ENCODE measurements at regions not wholly inside any gene's neighbourhood (a gene's known extent, or its start where the extent isn't known, plus 50 kb on each side); places are given as distances from the start of the nearest gene placed in this dataset.

- DNase-seq (ENCODE audit: low read depth, low spot score): no peak
Observed at GRCh38 chr6:153645326-153645725, 393.7 kb upstream of the OPRM1 start.

- DNase-seq (ENCODE audit: low read depth, low spot score): no peak
Observed at GRCh38 chr6:153644000-153644399, 395.0 kb upstream of the OPRM1 start.

GRCh38 chr6:153634416-153634815 lies 404.6 kb upstream of the OPRM1 start:
- no peak for DNase-seq (ENCODE audit: low read depth, low spot score)

- DNase-seq (ENCODE audit: low read depth, low spot score): no peak
Observed at GRCh38 chr6:153625089-153625488, 414.0 kb upstream of the OPRM1 start.

GRCh38 chr6:153624528-153624927 lies 414.5 kb upstream of the OPRM1 start:
- DNase-seq (ENCODE audit: low read depth, low spot score): no peak

DNA sequence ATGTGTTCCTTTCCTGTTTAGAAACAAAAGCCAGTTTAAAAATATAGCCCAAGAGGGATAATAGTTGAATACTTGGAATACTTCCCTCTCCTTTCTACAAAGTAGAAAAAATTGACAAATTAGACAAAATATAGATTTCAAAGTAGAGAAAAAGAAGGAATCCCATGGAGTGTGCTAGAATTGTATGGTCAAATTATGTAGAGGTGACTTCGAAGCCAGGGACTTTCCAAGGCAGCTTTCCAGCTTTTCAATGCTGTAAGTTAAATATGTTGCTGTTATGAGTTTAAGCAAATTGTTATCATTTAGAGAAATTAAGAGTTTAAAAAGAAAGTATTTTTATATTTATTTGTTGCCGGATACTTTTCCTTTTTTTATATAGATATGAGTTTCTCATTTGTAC lies 415.5 kb upstream of the OPRM1 start:
- DNase-seq (ENCODE audit: low read depth, low spot score): no peak

- DNase-seq (ENCODE audit: low read depth, low spot score): no peak
Observed at GRCh38 chr6:153621491-153621890, 417.5 kb upstream of the OPRM1 start.

GRCh38 chr6:153621070-153621469 lies 418.0 kb upstream of the OPRM1 start:
- no peak for DNase-seq (ENCODE audit: low read depth, low spot score)

DNA sequence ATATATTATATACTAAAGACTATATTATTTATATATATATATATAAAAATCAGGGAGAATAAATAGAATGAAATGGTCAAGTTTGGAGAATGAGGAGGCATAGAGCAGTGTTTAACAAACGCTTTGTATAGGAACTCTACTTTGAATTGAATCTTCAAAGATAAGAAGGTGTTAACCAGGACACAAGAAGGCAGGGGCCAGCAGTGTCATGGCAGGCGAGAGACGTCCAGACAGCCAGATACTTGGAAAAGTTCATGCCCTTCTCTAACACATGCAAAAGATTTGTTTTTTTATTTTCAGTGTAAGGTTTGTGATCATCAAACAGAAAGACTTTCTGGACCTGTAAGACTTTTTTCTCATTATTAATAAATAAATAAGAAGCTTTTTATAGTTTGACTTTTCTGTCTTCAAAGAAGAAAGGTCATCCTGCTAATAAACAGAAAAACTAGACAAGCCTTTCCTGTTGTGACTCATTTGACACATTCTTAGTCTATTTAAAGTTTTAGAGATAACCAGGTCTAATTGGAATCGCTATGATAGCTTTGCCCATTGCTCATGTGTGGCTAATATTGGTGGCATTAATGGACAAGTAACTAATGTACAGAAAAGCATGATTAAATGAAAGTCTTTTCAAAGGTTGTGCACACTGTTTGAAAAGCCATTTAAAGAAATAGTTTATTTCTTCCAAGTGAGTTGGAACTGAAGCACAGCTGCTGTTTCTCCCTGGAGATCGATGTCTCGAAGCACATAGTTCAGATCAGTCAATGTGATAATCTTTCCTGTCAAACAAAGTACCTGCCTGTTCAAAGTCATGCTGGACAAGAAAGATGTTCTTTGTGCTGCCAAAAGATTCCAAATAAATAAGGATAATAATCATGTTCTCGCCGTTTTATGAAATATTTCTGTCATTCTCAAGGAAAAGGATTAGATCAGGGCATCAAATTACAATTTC lies 420.4 kb upstream of the OPRM1 start:
- DNase-seq (ENCODE audit: low read depth, low spot score): no peak

- DNase-seq (ENCODE audit: low read depth, low spot score): no peak
Observed at GRCh38 chr6:153616506-153616905, 422.5 kb upstream of the OPRM1 start.

DNA sequence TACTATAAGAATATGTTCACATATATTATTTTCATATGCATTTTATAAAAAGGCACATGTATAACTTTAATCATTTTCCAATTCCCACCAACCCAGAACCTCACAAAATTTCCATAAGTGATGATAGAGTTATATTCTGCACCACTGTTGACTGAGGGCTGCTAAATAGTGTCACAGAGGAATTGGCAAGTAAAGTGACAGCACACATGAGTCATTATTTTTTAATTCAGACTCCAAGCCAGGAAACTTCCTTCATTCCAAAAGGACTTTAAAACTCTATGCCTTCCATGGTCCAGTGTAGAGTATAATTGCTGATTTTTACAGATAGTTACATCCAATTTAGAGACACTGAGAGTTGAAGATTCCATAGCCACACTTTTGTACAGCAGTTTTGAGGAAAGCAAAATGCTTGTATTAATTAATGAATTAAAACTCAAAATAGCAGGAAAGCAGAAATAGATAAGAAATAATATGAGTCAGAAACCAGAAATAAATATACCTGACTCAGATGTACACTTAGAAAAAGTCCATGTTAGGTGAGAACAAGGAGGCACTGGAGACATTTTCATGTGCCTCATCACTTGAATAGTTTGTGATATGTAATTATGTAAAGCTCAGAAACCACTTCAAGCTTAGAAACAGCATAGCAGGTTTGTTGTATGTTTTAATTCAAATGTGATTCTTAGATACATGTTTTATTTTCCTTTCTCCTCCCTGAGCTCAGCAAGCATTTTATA lies 425.2 kb upstream of the OPRM1 start:
- DNase-seq (ENCODE audit: low read depth, low spot score): no peak

GRCh38 chr6:153602401-153602800 lies 436.6 kb upstream of the OPRM1 start:
- no peak for DNase-seq (ENCODE audit: low read depth, low spot score)

DNA sequence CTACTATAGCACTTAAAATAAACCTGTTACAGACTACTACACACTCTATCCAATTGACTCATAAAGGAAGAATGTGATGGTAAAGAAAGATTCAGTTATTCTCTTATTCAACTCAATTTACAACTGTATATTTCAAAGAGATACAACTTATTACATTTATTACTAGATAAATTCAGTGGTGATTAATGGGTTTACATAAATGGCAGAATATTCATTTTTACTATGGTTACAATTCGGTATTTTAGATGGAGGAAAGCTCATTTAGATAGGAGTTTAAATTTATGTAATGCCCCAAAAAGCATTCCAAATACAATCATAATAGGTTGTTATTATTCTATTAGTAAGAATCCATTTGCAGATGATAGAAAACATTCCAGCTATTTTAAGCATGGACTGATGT lies 439.1 kb upstream of the OPRM1 start:
- no peak for DNase-seq (ENCODE audit: low read depth, low spot score)

GRCh38 chr6:153595903-153596302 lies 443.1 kb upstream of the OPRM1 start:
- DNase-seq (ENCODE audit: low read depth, low spot score): no peak

DNA sequence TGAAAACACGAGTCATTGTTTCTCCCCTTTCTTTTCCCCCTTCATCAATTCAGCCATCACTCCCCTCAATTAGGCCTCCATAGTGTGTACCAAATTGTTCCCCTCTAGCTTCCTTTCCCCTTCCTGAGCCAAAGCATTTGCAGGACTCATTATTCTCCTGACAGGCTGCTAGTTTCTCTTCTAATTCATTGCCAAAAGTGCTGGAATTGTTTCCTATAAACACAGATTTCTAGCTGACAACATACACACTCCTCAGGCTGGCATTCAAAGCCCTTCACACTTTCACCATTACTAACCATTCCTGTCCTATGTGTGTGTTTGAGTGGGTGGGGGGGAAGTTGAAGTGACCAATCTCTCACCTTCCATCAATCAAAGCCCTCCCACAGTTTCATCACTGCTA lies 444.2 kb upstream of the OPRM1 start:
- DNase-seq (ENCODE audit: low read depth, low spot score): no peak

DNA sequence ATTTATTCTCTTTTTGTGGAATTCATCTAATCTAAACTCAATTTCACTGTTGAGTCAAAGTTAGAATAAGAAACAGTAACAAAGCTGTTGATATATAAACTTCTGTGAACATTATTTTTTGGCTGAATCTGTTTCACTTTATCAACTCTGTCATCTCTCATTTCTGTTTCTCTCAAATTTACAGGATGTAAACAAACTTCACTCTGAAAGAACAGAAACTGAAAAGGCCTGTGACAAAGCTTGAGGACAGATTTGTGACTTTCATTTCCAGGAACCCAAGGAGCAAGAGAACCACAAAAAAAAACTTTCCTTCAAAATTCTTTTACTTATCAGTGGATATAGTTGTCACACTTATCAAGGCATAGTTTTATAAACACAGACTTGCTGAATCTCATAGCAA lies 447.9 kb upstream of the OPRM1 start:
- no peak for DNase-seq (ENCODE audit: low read depth, low spot score)

- no peak for DNase-seq (ENCODE audit: low read depth, low spot score)
Observed at GRCh38 chr6:153590411-153590810, 448.6 kb upstream of the OPRM1 start.

GRCh38 chr6:153588330-153588729 lies 450.7 kb upstream of the OPRM1 start:
- DNase-seq (ENCODE audit: low read depth, low spot score): no peak

- no peak for DNase-seq (ENCODE audit: low read depth, low spot score)
Observed at GRCh38 chr6:153583685-153584084, 452.6 kb upstream of the RGS17 start.

- DNase-seq (ENCODE audit: low read depth, low spot score): no peak
Observed at GRCh38 chr6:153580776-153581175, 449.7 kb upstream of the RGS17 start.

DNA sequence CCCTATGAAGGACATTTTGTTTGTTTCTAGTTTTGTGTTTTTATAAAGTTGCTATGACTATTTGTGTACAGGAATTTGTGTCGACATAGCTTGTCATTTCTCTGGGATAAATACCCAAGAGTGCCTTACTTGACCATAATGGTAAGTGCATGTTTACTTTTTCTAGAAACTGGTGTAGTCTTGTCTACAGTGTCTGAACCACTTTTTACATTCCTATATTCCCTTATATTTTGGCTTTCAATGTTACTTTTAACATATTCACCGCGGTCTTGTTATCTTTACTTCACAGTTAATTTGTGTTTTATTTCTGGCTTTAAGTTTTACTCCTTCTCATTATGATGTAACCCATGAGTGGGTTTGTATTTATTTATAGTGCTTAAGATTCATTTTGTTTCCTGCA lies 444.4 kb upstream of the RGS17 start:
- DNase-seq (ENCODE audit: low read depth, low spot score): no peak

DNA sequence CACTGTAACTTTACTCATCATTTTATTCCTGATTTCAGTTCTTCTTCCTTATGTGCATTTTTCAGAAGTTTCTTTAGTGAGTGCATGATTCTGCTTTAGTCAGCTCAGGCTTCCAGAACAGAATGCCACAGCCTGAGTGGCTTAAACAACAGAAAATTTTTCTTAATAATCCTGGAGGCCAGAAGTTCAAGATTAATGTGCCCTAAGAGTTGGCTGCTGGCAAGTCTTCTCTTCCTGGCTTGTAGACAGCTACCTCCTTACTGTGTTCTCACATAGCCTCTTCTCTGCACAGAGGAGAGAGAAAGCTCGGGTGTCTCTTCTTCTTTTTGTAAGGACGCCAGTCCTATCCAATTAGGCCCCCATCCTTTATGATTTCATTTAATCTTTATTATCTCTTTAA lies 443.1 kb upstream of the RGS17 start:
- no peak for DNase-seq (ENCODE audit: low read depth, low spot score)

- no peak for DNase-seq (ENCODE audit: low read depth, low spot score)
Observed at GRCh38 chr6:153572371-153572770, 441.3 kb upstream of the RGS17 start.
